GM21619 (cell line): ENCODE measurements at regions not wholly inside any gene's neighbourhood (a gene's known extent, or its start where the extent isn't known, plus 50 kb on each side); places are given as distances from the start of the nearest gene placed in this dataset.

ENCODE experiments used
- ATAC-seq: cut with Tn5 transposase; IDR thresholded peaks from one replicate; pipeline ENCODE4 v1.9.1; 2021; ENCODE audit not compliant: unreplicated experiment

DNA sequence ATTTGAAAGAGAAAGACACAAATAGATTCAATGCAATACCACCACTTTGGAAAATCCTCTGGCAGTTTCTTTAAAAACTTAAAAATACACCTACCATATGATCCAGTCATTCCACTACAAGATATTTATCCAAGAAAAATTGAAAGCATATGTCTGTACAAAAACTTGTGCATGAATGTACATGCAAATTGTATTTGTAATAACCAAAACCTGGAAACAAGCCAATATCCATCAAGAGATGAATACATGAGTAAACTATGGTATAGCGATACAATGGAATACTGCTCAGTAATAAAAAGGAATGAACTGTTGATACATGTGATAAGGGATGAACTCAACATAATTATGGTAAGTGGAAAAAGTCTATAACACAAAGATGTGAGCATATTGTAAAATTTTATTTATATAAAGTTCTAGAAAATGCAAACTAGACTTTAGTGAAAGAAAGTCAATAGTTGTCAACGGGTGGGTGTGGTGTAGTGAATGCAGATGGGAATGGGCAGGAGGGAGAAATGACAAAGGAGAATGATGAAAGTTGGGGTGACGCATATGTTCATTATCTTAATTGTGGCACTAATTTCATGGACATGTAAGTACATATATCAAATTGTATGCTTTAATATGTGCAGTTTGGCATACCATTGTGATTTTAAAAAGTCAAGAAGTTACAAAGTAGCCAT is 347.5 kb downstream of the SAMD5 start:
- no peak for ATAC-seq

GRCh38 chr6:147856687-147857086 is 348.2 kb downstream of the SAMD5 start:
- ATAC-seq, result no peak

GRCh38 chr6:147858421-147858820 is 349.9 kb downstream of the SAMD5 start:
- no peak for ATAC-seq

GRCh38 chr6:147859071-147859470 is 350.6 kb downstream of the SAMD5 start:
- no peak for ATAC-seq

GRCh38 chr6:147861696-147862095 is 353.2 kb downstream of the SAMD5 start:
- ATAC-seq, result no peak

DNA sequence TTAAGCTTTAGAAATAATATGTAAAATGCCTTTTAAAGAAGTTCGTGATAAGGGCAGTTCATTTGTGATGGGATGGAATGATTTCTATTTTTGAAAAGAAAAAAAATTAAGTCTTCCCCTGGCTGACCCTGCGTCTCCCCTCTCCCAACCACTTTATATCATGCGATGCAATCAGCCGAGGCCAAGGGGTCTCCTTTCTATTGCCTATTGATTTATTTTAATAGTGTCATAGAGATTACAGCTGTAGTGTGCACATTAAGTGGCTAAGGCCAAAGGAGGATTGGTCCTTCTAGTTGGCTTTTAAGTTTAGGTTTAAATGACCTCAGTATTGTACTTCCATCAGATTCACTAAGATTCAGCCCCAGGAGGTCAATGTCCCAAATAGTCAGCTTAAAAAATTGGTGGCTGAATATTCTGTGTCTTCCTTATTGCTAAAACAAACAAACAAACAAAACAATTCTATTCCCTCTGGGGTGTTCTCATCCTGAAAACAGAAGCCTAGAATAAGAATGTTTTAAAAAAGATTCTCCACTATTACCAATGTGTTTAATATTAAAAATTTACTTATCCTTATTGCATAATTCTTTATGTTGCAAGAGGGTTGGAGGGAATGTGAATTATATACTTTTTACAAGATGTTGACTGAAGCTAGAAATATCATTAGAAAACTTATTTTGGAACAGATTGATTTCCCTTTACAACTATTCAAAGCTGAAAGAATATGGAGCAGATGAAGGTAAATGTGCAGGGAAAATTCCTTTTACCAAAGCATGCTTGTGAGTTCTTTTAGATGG is 359.1 kb downstream of the SAMD5 start:
- ATAC-seq, result no peak

DNA sequence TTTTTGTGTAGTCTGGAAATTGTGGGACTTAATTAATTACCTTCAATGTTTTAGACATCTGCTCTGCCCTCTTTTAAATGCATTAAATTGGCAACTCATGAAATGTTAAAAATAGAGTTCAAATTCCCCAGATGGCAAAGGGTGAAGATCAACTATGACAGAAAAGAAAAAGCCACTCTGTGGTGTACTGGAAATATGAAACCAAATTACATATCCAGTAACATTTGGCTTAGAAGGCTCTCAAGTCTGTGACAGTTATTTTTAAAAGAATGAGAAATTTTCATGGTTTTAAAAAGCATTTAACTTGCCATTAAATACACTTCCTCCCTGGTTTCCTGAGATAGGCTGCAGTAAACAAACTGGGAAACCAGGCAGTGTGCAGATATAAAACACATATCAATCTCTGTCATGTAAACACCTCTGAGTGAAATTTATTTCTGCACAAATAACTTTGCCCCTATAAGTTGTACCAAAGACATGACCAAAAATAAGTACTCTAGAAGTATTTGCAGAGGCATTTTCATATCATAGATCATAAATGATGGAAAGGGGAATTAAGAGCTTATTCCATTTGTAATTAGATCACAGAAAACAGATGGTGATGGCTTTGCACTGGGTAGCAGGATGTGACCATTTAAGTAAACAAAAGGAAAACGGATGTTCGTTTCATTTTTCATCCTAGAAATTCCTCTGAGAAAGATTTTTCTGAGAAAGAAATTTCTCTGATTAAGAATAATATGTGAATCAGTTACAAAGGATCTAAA is 360.1 kb downstream of the SAMD5 start:
- no peak for ATAC-seq

DNA sequence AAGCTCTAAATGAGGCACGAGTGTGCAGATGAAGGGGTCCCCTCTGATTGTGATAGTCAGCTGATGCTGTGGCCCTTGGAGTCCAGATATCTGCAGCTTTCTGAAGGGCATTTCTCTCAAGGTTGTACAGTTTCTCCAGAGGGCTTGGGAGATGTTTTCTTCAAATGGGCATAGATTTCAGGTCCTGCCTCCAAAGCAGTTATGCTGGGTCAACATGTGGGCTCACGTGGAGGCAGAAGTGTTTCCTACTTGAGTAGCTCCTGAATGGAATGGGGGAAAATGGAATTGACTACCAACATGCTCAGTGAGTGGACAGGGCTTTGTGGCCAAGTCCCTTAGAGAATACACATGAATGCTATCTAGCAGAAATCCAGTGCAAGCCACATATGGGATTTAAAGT is 360.7 kb downstream of the SAMD5 start:
- ATAC-seq, result no peak

GRCh38 chr6:147869869-147870268 is 361.4 kb downstream of the SAMD5 start:
- no peak for ATAC-seq

GRCh38 chr6:147870506-147871110 is 362.1 kb downstream of the SAMD5 start:
- no peak for ATAC-seq

DNA sequence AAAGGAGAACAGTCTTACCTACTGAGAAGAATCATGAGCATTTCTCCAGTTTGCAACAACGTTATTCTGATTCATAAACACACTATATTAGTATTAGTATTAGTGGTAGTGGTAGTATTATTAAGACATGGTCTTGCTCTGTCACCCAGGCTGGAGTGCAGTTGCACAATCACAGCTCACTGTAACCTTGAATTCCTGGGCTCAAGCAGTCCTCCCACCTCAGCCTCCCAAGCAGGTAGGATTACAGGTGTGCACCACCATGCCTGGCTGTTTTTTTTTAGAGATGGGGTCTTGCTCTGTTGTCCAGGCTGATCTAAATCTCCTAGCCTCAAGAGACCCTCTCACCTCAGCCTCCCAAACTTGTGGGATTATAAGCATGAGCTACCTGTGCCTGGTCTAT is 363.5 kb downstream of the SAMD5 start:
- no peak for ATAC-seq

DNA sequence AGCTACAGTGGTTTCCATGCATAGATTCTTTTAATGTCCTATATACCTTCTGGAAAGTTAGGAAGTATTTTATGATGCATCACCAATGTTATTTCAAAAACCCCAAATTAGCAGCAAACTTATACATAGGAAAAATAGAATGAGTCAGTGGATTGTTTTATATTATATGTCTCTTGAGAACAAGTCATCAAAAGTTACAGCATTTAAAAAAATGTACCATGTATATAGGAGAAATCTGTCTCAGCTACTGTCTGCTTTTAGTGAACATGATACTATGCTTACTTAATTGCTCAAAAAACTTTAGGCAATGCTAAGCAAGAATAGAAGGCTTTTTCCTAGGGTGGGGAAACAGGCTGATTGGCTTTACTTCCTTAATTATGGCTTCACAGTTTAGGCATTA is 365.3 kb downstream of the SAMD5 start:
- no peak for ATAC-seq

DNA sequence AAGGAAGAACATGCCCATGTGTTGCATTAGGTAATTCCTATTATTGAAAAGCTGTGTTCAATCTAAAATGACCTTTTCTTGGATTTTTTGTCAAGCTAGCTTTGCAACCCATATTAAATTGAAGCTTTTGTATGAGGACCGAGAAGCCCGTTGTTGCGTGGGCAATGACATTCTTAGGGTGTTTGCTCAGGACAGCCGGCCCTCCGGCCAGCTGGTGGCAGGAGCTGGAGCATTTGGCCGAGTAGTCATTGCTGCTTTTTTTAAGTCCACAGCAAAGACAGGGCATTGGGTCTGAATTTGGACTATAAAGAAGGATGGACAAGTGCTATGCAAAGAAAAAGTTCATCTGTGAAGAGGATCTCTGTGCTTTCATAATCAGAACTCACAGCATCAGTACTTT is 365.8 kb downstream of the SAMD5 start:
- ATAC-seq, result no peak

- no peak for ATAC-seq
These were observed 370.6 kb downstream of the SAMD5 start for GRCh38 chr6:147879031-147879580.

- ATAC-seq, result no peak
These were observed 372.9 kb downstream of the SAMD5 start for GRCh38 chr6:147881432-147881831.

- no peak for ATAC-seq
These were observed 379.9 kb downstream of the SAMD5 start for GRCh38 chr6:147888374-147888773.

DNA sequence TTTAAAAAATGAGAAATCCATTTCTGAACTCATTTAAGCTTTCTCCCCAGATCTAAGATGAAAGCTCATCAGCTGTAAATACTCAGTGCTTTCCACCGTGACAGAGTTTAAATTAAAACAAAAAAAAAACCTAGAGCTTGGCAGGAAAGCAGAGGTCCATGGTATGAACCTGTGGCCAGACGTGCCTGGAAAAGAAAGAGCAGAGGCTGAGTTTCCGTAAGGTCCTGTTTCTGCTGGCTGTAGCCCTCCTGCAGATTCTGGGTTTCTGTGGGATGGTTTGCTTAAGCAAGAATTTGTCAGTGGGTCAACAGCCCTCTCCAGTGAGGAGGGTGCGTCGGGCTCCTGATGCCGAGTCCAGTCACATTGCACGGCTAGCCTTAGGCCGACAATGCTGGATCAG is 383.2 kb downstream of the SAMD5 start:
- no peak for ATAC-seq

DNA sequence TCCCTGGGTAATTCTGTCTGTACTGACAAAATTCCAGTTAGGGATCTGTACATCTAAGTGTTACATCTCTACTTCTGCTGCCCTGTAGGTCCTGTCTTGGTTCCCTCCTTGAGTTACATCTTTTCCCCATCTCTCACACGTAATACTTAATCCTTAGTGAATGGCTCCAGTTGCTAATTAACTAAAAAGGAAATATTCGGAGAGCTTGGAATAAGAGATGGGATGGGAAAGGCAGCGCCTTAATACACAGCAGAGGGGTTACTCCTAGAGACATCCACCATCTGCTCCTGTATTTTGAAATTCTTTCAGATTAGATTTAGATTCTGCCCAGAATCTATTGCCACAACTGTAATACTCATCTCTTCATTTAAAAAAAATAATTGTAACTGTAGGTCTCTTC is 384.0 kb downstream of the SAMD5 start:
- no peak for ATAC-seq

- ATAC-seq, result no peak
These were observed 386.8 kb downstream of the SAMD5 start for GRCh38 chr6:147895272-147895671.

- no peak for ATAC-seq
These were observed 391.8 kb downstream of the SAMD5 start for GRCh38 chr6:147900247-147900830.

- no peak for ATAC-seq
These were observed 394.8 kb downstream of the SAMD5 start for GRCh38 chr6:147903321-147903720.
